Fibroblast of peridontal ligament (primary cell): ENCODE measurements at regions not wholly inside any gene's neighbourhood (a gene's known extent, or its start where the extent isn't known, plus 50 kb on each side); places are given as distances from the start of the nearest gene placed in this dataset.

Source experiments
- DNase-seq: peaks from one replicate; pipeline ENCODE4 v3.0.0-alpha.2; 2010; ENCODE audit errors: extremely low read depth

DNA sequence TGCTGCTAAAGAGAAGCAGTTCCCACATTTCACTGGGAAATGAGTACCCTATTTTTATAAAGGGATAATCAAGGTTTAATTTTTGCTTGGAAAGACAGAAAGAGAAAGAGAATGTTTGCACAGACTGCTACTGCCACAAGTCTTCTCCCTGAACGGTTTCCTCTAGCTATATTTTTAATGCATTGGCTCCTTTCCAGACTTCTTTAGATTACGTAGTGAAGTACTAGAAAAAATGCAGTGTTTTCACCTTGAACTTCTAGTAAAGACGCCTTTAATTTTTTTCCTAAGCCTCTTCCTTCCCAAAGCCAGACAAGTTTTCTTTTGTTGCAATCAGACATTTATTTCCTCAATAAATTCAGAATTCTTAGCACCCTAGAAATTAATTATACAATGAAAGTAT is 248.3 kb upstream of the CCDC54 start:
- no peak for DNase-seq

DNA sequence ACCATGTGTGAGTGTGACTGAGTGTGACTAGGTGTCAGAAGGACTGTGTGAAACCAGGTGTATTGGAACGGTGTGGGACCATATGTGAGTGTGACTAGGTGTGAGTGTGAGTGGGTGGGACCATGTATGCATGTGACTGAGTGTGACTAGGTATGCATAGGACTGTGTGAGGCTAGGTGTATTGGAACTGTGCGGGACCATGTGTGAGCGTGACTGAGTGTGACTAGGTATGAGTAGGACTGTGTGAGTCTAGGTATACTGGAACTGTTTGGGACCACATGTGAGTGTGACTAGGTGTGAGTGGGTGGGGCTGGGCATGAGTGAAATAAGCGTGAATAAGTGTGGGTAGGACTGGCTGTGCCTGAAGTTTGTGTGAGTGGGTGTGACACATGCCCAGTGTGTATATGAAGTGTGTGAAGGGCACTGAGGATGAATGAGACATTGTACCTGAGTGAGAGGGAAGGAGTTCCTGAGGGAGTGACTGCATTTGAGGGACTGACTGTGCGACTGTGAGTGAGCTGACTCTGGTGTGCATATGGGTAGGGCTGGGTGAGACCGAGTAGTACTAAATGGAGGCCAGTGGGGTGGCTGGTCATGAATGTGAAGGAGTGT is 247.0 kb upstream of the CCDC54 start:
- DNase-seq, result no peak

DNA sequence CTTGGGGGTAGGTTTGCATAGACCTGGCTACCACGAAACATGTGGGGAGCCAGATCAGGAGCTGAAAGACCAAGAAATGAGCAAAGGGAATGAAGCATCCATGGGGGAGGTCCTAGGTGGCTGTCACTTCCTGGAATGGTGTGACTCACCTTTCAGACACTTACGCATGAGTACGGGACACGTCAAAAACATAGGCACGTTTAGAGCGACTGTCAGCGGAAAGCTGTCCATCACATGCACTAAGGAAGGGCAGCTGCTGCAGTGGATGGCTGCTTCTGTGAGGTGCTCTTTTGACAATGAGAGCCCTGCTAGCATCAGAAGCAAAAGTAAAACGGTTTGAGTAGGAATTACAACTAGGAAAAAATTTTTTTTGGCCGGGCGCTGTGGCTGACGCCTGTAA is 244.6 kb upstream of the CCDC54 start:
- DNase-seq, result no peak

DNA sequence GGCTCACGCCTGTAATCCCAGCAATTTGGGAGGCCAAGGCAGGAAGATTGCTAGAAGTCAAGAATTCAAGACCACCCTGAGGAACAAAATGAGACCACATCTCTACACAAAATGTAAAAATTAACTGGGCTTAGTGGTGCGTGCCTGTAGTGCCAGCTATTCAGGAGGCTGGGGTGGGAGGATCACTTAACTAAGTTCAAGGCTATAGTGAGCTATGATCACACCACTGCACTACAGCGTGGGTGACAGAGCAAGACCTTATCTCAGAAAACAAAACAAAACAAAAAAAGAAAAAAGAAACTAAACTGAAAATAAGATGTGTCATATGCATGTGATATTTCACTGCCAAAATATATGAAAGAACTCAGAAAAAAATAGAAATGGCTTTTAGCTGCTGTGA is 243.3 kb upstream of the CCDC54 start:
- no peak for DNase-seq

DNA sequence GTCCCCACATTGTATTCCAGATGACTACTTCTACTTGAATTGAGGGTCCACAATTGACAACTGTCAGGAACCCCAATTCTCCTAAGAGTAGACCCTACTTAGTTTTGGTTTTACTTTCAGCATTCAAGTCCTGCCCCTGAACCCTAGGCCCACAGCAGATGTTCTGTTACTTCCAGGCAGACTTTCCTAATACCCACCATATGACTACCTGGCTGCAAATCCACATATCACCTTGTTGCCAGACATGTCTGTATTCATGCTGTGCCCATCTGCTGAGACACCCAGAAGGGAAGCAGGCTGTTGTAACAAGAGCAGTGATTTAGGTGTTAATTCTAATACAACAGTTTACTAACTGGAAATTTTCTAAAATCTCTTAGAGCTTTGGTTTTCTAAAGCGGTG is 235.1 kb upstream of the CCDC54 start:
- no peak for DNase-seq

DNA sequence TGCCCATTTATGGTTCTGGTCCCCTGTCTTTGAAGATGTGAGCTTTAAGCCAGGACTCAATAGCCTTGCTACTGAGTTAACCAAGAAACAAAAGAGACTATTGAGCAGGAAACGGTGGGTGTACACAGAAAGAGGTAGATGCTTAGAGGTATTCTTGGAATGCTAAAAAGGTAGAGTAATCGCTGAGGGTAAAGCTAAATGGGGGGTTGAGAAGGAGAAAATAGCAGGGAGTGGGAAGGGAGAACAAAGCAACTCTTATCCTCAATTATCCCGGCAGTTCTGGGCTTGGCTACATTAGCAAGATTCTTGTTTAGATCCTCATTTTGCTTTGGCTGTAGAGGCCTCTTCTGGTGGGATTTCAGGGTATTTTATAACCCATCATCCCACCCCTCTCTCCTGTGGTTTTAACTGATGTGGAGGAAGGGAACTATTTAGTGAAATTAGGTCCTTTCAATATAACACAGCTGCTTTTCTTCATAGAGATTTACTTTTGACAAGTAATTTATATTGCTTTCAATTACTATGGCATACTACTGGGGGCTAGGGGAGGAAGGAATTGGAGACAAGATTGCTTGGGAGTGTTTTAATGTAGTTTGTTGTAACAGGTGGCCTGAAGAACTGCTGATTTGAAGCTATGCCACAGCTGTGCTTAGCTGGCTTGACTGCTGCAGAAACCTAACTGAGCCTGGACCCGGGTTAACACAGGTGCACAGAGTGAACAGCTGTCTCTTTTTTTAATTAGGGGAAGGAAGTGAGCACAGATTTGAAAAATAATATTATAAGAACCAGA is 234.3 kb upstream of the CCDC54 start:
- DNase-seq, result no peak

DNA sequence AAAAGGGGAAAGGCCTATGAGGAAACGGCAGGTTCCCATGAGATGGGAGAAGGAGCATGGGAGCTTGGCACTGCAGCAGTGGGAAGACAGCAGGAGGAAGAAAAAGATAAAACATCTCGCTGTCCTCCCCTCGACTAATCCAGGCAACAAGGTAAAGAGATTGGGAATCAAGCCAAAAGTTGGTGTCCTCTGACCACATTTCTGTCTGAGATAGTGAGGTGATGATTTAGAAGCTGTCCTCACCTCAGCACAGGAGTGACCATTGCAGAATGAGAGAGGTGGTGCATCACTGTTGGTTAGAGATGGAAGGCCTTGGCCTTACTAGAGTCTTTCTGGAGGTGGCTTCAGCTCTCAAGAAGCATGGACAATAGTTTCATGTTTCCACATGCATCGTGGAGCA is 226.6 kb upstream of the CCDC54 start:
- DNase-seq, result no peak

DNA sequence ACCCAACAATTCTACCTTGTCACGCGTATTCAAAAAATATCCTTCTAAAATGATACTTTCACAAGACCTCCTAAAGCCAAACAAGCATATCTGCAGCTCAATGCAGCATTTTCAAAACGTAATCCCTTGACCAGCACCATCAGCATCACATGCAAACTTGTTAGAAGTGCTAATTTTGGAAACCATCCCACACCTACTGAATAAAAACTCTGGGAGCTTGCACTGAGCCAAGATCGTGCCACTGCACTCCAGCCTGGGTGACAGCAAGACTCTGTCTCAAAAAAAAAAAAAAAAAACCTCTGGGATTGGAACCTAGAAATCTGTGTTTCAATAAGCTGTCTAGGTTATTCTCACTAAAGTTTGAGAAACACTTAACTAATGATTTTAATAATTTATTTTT is 223.3 kb upstream of the CCDC54 start:
- DNase-seq, result no peak

DNA sequence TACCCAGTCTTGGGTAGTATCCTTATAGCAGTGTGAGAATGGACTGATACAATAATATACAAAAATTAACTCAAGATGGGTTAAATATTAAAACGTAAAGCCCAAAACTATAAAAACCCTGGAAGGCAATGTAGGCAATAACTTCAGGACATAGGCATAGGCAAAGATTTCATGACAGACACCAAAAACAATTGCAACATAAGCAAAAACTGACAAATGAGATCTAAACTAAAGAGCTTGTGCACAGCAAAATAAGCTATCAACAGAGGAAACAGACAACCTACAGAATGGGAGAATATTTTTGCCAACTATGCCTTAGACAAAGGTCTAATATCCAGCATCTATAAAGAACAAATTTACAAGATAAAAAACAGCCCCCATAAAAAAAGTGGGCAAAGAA is 204.8 kb upstream of the CCDC54 start:
- no peak for DNase-seq

DNA sequence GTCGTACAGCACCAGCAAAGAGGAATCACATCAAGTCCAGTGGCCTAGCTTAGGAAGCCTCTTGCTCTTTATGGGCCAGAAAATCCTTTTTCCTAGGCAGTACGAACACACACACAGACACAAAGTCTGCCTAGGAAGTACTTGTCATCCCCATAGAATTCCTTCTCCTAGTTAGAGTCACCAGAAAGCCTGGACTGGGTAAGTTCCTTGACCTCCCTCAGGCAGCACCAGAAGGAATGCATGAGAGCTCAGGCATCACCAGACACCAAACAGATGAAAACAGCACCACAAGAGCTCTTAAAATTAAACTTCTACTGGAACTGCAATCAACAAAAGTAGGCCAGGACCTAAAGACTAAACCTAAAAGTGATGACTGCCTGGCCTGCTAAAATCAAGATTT is 192.9 kb upstream of the CCDC54 start:
- DNase-seq, result peak; percentile 10

DNA sequence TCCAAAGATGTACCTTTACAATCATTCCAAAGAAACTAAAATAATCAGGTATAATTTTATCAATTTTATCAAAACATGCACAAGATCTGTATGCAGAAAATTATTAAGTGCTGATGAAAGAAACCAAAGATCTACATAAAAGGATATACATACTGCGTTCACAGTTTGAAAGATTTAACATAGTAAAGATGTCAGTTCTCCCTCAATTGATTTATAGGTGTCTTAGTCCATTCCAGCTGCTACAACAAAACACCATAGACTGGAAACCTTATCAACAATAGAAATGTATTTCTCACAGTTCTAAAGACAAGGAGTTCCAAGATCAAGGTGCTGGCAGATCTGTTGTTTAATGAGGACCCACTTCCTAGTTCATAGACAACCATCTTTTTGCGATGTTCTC is 189.0 kb upstream of the CCDC54 start:
- DNase-seq, result no peak

DNA sequence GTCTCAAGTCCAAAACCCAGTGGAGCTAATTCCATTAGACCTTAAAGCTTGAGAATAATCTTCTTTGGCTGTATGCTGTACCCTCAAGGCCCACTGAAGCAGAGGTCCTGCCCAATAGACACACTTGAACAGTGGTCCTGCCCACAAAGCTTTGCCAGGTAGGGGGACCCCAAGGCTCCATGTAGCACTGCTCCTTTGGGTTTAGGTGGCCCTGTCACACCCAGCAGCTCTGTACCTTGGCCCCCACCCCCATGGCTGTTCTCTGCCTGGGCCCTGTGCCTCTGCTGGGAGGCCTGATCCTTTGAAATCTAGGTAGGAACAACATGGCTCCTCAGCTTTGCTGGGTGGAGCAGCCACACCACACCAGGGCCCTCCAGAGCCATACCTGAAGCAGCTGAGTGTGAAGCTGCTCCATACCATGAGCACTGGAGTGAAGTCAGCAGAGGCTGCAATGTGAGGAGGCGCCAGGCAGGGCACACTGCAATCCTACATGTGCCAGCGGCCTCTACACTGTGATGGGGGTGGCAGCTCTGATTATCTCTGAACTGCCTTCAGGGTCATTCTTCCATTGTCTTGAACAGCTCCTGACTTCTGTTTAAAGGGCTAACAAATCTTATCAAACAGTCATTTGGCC is 188.0 kb upstream of the CCDC54 start:
- DNase-seq, result no peak

DNA sequence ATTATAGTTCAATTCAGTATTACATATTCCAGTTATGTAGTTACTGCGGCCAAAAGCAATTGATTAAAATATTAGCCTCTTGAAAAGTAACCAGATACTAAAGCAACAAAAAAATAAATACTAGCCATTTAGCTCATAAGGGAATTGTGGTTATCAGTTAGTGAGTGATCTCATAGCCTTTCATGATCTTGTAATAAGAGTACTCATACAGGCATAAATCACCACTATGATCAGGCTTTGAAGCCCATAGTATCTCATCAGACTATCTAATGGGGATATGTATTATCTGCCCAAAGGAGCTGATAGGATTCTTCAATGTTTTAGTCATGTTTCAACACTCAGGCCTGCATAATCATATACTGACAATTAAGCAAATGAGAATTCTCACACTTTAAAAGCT is 184.1 kb upstream of the CCDC54 start:
- peak; percentile 35 for DNase-seq

DNA sequence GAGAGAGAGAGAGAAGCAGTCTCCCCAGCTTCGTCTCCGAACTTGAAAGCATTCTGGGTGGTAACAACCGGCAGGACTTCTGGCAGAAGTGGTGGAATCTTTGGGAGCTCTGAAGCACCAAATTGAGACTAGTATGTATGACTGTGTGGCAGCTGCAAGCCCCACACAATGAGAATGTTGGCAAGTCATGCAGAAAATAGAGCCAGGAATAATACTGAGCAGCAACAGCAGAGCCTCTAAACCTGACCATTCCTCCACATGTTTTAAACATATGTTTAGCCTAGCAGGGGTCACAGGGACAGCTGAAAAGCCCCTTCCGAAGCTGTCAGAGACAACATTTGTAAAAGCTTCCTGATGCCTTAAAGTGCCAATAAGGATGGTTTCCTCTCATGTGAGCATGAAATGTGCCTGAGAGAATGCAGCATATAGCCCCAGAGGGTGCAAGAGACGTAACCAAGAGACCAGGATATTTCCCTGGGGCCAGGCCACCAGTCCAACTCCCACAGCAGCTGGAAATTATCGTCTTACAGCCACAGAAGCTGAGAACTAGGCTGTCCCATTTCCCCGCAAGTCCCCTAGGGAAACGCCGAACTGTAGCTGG is 178.6 kb upstream of the CCDC54 start:
- DNase-seq, result peak; percentile 90

DNA sequence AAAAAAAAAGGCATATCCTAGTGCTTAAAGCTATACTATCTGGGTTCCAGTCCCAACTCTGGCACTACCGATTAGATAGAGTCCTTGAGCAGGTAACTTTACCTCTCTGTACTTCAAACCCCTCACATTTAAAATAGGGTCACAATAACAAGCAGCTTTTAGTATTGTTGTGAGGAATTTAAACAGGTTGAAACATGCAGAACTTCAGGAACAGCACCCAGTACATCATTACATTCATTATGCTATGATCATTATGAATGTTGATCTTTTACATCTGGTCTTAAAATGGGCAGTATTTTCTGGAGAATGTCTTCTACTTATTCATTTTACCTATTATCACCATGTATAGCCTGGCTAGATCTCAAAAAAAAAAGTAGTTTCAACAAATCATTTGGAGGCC is 176.1 kb upstream of the CCDC54 start:
- no peak for DNase-seq

DNA sequence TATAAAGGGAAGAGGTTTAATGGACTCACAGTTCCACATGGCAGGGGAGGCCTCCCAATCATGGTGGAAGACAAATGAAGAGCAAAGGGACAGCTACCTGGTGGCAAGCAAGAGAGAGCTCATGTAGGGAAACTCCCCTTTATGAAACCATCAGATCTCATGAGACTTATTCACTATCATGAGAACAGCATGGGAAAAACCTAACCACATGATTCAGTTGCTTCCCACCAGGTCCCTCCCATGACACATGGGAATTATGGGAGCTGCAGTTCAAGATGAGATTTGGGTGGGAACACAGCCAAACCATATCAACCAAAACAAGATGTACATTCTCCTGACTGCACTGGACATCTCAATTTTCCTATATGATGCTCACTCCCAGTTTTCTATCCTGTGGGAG is 174.4 kb upstream of the CCDC54 start:
- DNase-seq, result peak; percentile 39

DNA sequence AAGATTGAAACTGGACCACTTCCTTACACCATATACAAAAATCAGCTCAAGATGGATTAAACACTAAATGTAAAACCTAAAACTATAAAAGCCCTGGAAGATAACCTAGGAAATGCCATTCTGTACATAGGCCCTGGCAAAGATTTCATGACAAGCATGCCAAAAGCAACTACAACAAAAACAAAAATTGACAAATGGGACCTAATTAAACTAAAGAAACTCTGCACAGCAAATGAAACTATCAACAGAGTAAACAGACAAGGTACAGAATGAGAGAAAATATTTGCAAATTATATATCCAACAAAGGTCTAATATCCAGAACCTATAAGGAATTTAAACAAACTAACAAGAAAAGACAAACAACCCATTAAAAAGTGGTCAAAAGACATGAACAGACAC is 173.1 kb upstream of the CCDC54 start:
- DNase-seq, result no peak

DNA sequence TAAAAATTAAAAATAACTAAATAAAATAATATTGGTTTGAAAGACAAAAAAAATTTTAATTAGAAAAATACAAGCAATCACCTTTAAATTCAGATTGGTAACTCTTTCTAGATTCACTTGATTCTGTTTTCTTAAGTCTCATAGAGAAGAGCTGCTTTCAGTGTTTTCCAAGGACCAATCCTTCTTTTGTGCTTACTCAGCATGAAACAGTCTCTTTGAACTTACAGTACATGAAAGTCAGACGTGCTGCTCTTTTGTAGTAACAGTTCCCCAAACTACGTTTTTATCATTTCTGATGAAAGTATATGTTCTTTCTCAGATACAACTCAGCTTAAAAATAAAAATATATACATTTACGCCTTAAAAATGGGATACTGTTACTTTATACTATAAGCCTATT is 171.9 kb upstream of the CCDC54 start:
- no peak for DNase-seq

DNA sequence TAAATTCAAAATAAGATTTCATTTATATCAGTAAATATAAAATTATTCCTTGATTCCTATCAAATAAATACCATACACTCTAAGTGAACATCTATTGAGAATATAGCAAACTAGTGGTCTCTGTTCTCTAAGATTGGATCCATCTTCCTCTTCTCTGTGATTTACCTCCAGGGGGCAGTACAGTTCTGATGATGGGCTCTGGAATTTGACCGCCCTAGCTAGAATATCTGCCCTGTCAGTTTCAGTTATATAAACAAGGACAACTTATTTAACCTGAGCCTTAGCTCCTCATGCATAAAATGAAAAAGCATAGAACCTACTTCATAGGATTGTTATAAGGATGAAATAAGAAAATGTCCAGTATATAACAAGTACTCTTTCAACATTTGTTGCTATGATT is 171.1 kb upstream of the CCDC54 start:
- DNase-seq, result peak; percentile 71

DNA sequence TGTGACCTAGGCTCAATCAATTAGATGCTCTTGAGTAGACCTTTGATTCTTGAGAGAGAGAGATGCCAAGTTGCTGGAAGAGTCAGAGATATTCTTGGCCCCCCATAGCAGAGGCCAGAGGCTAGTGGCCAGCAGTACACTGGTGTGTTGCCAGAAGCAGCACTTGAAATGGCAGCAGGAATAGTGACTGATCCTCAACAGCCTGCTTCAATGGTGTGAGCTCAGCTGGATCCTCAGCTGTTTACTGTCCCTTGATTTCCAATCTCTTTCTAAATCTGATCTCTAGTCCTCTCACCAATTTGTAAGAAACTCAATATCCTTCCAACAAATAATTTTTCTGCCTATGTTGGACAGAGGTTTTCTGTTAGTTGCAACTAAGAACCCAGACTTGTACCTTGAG is 170.3 kb upstream of the CCDC54 start:
- DNase-seq, result peak; percentile 29

DNA sequence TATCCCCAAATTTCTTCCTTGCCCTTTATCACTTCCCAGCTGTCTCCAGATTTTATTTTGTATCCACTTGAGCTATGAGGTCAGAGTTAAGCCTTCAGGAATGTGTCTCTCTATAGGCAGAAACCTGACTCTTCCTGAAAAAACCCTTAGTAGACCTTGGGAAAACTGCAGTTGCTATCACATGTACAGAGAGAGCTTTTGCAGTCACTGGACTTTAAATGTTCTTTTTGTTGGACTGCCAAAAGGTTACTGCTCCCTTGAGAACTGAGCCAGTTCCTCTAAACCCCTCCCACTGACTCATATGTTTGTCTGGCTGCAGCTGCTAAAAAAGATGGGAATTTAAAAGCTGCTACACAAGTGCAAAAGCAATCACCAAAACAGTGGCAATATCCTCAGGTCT is 169.1 kb upstream of the CCDC54 start:
- DNase-seq, result peak; percentile 100

DNA sequence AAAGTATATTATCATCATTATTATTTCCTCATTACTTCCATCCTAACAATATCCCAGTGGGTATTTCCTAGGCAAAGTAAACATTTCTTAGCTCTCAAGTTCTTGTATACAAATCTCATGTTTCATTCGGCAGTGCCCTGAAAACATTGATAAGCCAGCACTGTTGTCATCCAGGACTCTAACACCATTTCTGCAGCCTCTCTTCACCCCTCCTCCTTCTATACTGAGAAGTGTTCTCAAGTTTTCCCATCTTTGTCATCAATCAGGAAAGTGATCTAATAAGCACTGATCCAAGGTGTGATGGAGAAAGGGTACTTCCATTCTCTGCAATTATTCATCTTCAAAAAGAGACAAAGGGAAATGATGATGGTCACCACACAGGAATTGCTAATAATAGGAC is 168.4 kb upstream of the CCDC54 start:
- no peak for DNase-seq
